Uterus (tissue), 2 donors: ENCODE measurements at regions not wholly inside any gene's neighbourhood (a gene's known extent, or its start where the extent isn't known, plus 50 kb on each side); places are given as distances from the start of the nearest gene placed in this dataset.

ENCODE experiments used
- CTCF ChIP-seq, 4 experiments: fragments of 200-600 bp in 2 of 4; fragments of 450-650 bp in 2 of 4; sonication (generic) in 2 of 4; IDR thresholded peaks; one replicate each; pipeline ENCODE4 v1.5.1; 2016 to 2019; ENCODE audit warnings: antibody characterized with exemption in 4 of 4, mild to moderate bottlenecking in 2 of 4, moderate library complexity in 1 of 4
- POLR2A ChIP-seq, 2 donors: fragments of 450-650 bp; IDR thresholded peaks; one replicate each; pipeline ENCODE4 v1.6.1; 2016; ENCODE audit warnings: antibody characterized with exemption in 2 of 2, mild to moderate bottlenecking in 1 of 2, moderate library complexity in 1 of 2

- TF ChIP-seq CTCF (IDR thresholded peaks at IDR 0.05) (no peak), POLR2A (IDR thresholded peaks at IDR 0.05) (no peak)
These were observed 517.7 kb upstream of the PSMD7 start for GRCh38 chr16:73778887-73779286.
